Stimulated activated CD4-positive, alpha-beta T cell treated with anti-CD3 and anti-CD28 coated beads, Interleukin-1b, Interleukin-23, amount 100 ng/mL, for 24 hours (primary cell): ENCODE measurements at regions not wholly inside any gene's neighbourhood (a gene's known extent, or its start where the extent isn't known, plus 50 kb on each side); places are given as distances from the start of the nearest gene placed in this dataset.

Experiments
- DNase-seq, 4 experiments: peaks; one replicate each; pipeline ENCODE4 v3.0.0-alpha.2; 2020; ENCODE audit warnings: low read depth in 4 of 4, low spot score in 1 of 4

DNA sequence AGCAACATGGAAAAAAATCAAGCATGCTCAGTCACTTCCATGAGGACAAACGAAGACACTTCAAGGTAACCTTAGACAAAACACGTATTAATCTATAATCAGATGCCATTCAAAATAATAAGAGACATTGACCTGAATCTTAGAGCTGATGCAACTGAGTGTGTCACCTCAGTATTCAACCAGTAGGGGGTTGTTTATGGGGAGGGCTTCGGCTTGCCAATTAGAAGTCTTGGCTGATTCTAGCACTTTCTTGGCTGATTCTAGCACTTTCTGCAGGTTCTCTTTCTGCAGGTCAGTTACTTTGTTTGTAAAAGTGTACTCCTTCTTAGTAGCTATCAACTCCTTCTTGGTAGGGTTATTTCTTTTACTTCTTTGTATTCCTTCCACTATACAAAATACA lies 317.6 kb downstream of the ENC1 start:
- DNase-seq: no peak

DNA sequence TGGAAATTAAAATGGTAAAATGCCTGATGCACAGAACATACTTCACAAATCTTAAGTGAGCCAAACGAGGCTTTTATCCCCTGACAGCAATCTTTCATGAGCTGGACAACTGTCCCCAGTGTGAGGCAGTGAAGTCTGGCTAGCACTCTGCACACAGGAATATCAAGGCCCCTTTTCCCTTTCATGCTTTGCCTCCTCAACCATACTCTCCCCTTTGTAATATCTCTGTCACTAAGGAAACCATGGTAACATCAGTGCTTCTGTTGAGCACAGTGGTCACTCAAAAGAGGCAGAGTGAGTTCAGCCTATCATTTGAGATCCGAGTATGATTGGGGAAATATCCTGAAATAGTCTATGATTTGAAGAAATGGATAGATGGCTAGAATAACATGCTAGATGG lies 318.3 kb downstream of the ENC1 start:
- no peak for DNase-seq

DNA sequence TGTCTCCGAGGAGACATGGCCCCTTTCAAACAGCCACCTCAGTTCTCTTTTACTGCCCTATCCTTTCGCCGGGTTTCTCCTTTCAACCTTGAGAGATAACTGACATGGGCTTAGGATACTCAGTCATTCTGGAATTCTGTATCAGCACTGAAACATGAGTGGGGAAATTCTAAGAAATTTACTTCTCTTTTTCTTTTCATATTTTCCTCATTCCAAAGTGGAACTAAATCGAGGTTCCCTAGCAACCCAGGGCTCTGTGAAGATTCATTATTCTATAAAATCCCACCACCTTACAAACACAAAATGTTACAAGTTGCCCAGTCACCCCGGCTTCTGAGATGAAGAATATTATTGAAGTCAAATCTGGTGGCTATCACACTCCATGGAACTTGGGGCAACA lies 319.2 kb downstream of the ENC1 start:
- DNase-seq: no peak

DNA sequence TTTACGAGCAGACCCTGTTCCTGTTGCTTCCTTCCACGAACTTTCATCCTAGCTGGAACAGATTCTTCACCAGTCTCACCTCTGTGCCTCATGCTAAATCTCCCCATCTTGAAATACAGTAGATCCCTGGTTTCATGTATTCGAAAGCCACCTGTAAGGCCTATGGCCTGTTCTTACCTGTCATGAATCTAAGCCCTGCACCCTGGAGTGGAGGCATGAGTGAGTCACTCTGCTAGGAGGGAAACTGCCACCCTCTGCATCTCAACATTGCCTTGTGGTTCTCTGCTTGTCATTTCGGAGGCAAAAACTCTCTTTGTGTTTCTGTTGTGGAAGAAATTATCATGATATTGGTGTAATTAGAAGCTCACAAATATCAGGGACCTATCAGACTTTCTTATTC lies 320.0 kb downstream of the ENC1 start:
- DNase-seq: no peak

DNA sequence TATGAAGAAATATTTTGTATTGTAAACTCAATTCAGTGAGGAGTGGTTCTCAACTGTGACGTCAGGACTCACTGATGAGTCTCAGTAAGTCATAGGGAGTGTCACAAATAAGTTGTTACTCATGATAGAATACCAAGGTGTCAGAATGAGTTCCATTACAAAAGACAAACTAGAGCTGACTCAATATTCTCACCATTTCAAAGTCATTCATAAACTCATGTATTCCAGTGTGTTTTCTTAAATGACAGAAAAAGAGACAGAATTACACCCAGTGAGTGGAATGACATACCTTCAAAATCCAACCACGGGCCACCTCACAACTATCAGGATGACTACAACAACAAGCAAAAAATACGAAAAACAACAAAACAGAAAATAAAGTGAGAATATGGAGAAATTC lies 321.5 kb downstream of the ENC1 start:
- no peak for DNase-seq

DNA sequence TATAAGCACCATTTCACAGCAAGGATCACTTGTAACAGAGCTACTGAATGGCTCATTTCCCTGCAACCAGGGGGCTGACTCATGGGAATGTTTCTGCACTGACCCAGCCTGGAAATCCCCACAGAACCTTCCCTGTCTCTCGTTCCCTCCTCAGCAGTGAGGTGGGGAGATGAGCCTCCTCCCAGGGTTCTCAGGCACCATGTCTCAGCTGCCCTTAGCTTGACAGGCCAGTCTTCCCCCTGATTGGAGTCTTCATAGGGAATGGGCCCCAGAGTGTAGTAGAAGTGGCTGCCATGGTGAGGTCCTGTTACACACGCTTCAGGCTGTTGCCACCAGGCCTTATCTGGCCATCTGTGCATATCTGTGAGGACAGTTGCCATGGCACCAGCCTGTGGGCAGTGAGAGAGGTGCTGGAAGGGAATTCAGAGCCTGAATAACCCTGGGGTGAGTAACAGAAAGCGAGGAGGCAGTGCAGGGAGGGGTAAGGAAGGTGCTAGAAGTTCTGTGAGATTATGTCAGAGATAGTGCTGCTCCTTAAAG lies 324.4 kb downstream of the ENC1 start:
- DNase-seq: peak in 1 of 4 experiments; percentile 12

DNA sequence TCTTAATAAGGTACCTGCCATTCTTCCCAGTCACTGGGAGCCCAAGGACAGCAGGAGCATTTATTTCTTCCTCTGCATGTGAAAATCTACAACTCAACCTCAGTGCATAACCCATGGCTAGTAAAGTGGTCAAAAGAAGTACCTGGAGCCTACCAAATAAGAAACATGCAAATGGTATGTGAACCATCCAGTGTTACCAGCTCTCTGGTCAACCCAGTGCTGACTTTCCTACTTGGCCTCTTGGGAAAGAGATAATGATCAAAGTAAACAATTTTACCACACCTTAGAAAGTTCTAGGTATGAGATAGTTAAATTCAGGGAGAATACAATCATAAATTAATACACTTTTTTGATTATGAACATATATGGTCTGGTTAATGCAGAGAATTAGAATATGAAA lies 325.6 kb downstream of the ENC1 start:
- DNase-seq: no peak

DNA sequence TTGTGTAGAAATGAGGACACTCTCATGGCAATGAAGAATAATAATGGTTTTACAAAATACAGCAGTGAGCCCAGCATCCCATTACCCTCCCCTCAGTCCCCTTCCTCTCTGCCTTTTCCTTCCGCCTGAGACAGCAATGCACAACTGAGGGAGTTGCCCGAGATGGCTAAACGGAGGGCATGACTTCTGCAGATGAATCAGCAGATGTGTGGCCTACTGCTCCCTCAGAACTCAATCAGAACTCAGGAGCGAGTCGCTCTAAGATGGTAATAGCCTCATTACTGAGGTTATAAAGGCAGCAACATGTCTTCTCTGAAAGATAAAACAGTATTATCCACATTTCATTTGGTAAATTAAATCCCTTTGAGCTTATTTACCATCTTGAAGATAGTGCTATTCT lies 326.6 kb downstream of the ENC1 start:
- DNase-seq: no peak

DNA sequence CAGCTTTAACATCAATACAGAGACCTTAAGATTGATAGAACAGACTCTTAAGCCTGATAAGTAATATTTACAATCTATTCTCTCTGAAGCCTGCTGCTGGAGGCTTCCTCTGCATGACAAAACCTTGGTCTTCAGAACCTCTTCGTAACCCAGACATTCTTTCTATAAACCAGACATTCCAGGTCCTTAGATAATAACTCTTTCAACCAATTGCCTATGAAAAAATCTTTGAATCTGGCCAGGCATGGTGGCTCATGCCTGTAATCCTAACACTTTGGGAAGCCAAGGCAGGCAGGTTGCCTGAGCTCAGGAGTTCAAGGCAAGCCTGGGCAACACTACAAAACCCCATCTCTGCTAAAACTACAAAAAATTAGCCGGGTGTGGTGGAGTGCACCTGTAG lies 327.8 kb downstream of the ENC1 start:
- no peak for DNase-seq

DNA sequence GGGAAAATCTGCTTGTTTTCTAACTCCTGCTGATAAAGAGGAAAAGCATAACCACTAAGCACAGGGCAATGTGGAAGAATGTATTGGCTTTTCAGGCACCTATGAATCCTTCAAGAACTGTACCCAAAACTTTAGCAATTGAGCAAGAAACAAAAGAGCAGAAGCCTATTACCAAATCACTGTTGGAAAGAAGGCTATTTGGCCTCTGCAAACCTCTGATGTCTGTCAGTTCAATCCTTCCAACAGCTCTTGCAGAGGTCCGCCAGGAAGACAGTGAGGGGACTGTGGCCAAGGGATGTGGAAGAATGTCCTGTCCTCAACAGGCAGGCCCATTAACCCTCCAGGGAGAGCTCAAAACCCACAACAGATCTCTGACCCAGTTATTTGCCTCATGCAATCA lies 328.6 kb downstream of the ENC1 start:
- DNase-seq: no peak

DNA sequence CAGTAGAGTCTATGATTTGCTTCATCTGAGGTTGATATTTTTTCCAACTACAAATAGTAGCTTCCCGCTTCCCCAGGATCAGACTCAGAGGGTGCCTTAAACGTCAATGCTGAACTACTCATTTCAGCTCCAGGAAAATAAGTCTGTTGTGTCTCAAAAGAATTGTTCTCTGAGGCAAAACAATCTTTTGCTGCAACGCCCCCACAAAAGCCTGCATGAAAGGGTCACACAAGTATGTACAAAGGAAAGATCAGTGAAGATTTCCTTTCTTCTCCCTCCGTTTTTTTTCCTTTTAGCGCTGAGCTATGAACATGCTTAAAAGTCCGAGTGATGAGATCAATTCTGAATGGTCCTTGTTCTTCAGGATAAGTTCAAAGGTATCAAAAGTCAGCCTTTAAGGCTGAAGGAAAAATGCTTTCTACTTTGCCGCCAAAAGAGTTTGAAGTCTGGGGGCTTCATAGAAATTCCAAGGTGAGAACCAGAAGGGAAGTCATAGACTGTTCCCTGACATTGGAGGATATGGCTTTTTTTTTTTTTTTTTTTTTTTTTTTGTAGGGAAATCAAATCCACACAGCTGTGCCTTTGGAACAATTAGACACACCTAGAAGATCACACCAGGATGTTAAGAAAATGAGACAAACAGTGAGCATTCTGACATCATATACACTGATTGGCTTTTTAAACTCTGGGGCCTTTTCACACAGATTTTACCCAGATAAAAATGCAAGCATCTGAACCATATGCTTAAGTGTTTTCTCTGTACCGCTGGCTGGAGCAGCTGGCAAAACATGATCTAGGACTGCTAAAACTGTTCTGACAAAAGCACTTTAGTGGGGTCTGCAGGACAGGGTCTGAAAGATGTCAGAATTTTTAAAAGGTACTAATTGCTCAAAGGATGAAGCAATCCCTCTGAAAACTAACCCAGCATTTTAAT lies 329.3 kb downstream of the ENC1 start:
- DNase-seq: no peak

DNA sequence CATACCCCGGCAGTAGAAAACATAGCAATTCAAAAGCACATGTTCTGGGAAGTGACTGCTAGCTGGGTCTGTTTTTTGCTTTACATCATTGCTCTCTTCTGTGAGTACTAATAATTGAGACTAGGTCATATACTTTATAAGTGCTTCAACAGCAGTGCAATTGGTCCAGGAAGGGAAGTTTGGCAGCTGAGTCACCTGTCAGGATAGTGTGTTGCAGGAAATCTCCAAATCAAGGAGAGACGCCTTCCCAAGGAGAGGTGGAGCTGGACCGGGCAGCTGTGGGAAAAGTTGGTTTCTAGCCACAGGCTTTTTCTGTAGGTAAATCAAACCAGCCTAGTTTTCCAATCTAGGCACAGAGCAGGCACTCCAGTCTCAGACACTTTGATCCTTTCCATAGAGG lies 330.1 kb downstream of the ENC1 start:
- DNase-seq: no peak

DNA sequence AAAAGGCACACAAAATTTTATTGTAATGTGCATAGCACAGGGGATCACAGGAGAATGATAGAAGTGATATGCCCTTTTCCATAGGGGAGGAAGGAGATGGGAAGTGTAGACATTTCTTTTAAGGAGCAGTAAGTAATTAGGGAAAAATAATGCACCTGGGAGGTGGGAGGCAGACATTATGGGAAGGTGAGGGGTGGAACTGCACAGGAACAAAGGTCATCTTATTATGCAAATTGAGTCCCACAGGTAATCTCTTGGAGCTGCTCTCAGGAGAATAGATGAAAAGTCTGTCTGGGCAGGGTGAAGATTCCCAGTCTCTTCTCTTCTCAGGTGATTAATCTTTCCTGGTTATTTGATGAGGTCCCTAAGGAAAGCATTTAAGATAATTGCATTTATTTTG lies 331.5 kb downstream of the ENC1 start:
- DNase-seq: no peak

DNA sequence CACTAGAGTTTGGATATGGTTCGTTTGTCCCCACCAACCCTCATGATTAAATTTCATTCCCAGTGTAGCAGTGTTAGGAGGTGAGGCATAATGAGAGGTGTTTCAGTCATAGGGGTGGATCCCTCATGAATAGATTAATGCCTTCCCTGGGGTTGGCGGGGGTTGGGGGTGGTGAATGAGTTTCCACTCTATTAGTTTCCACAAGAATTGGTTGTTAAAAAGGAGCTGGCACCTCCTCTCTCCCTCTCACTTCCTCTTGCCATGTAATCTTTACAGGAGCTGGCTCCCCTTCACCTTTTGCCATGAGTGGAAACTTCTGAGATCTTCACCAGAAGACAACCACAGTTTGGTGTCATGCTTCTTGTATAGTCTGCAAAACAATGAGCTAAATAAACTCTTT lies 333.7 kb downstream of the ENC1 start:
- no peak for DNase-seq

DNA sequence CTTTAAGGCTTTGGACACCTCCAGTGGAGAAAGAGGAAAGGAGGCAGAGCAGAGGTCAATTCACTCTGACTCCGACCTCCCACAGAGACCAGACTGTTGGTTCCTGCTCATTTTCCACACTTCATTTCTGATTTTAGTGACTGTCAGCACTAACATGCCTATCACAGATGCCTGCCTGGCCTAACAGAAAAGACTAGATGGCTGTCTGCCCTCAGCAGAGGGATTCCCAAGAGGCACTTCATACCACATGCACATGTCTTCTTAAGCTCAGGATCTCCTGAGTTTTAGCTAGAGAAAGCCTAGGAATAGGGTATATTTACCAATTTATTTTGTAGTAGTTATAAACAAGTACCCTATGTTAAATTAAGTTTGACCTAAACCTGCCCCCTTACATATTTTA lies 336.0 kb downstream of the ENC1 start:
- no peak for DNase-seq

DNA sequence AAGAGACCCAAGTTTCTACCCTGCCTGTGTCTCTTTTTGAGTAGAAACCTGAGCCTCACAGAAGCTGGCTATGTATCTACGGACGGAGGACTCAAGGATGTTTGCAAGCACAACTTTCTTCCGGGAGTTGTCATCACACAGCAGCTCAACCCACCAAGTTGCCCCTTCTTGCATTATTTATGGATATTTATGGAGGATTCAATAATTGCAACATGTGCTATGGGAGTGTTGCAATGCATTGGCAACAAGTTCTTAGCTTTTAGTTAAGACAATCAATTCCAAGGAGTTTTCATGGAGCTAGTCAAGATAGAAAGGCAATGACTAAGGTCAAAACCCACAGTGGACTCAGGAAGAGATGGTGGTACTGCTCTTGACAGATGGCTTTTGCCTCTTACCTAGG lies 336.9 kb downstream of the ENC1 start:
- no peak for DNase-seq

DNA sequence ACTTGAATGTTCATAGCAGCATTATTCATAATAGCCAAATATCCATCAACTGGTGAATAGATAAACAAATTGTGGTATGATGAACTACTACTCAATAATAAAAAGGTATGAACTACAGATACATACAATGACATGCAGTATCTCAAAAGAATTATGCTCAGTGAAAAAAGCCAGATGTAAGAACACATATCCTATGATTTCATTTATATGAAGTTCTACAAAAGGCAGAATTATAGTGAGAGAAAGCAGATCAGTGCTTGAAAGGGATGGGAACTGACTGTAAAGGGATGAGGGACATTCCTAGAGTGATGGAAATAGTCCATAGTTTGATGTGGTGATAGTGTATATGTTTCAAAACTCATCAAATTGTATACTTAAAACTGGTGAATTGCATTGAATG lies 339.0 kb downstream of the ENC1 start:
- DNase-seq: no peak

DNA sequence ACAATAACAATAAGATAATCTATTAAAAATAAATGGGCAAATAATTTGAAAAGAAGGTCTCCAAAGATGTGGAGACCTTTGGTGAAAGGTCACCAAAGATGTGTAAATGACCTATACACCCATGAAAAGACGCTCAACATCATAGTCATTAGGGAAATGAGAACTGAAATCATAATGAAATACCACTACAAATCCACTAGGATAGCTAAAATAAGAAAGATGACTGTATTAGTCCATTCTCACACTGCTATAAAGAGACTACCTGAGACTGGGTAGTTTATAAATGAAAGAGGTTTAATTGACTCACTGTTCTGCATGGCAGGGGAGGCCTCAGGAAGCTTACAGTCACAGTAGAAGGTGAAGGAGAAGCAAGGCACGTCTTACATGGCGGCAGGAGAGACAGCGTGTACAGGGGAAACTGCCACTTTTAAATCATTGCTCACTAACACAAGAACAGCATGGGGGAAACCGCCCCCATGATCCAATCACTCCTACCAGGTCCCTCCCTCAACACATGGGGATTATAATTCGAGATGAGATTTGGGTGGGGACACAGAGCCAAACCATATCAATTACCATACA lies 339.6 kb downstream of the ENC1 start:
- DNase-seq: no peak

DNA sequence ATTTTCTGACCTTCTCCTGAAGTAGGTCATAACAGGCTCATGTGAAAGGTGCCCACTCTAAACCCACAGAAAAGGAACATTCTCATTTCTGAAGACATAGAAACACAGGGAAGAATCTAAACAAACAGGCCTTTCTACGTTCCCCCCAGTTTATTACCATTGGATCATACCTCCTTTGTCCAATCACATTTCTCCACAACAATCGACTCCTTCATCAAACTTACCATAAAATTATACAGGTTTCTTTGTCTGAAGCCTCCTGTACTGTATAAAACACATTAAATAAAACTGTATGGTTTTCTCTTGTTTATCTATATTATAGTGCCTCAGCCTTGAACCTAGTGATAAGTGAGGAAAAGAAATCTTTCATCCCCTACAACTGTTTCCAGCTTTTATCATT lies 340.7 kb downstream of the ENC1 start:
- DNase-seq: no peak

DNA sequence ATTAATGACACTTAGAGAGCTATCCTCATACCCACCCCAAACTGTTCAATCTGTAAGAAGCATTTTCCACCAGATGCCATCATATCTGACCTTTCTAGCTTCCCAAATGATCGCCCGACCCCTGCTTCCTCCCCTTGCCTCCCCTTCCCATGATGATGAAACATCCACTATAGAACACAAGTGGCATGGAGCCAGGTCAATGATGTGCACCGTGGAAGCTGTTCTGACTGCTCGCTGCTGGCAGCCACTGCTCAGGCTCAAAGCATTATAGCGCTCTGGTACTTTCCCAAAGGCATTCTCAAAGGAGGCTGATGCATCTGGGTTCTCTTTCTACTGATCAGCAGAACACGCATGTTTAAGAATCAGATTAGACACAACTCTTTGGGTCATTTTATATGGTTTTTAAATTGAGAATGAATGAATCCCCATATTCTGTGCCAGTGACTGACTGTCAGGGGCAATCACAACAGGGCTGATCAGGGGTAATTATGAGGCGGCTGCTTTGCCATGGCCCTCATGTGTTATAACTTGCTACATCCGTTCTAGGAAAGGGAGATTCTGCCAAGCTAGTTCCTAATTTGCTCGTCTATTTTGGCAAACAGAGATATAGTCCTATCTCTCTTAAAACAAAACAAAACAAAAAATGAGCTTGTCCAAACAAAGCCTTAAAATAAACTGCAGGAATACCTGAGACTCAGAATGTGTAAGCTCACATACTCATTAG lies 343.7 kb downstream of the ENC1 start:
- DNase-seq: no peak

DNA sequence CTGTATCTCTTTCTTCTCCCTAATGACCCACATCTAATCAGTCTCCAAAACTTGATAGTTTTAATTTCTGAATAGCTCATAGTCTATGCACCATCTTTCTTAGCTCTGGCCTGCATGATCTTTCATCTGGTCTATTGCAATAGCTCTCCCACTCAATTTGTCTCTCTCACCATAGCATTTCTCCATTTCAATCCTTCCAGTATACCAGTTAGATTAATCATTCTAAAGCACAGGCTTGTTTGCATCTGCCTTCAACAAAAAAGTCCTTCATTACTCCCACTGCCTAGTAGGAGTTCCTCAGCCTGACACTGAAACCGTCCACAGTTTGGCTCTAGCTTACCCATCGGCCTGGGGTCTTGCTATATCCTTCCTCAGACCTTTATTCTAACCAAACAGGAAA lies 344.9 kb downstream of the ENC1 start:
- DNase-seq: no peak

DNA sequence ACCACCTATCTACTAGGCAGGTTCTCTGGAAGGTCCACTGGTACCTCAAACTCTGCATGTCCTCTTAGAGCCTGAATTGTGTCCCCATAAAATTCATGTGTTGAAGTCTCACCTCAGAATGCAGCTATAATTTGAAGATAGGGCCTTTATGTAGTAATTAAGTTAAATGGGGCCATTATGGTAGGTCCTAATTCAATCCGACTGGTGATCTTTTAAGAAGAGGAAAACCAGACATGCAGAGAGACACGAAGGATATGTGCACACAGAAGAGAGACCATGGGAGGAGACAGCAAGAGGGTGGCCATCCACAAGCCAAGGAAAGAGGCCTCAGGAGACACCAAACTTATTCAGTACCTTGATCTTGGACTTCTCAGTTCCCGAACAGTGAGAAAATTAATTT lies 345.4 kb downstream of the ENC1 start:
- DNase-seq: no peak
